ENCODE measurements at regions not wholly inside any gene's neighbourhood (a gene's known extent, or its start where the extent isn't known, plus 50 kb on each side); places are given as distances from the start of the nearest gene placed in this dataset.

DNA sequence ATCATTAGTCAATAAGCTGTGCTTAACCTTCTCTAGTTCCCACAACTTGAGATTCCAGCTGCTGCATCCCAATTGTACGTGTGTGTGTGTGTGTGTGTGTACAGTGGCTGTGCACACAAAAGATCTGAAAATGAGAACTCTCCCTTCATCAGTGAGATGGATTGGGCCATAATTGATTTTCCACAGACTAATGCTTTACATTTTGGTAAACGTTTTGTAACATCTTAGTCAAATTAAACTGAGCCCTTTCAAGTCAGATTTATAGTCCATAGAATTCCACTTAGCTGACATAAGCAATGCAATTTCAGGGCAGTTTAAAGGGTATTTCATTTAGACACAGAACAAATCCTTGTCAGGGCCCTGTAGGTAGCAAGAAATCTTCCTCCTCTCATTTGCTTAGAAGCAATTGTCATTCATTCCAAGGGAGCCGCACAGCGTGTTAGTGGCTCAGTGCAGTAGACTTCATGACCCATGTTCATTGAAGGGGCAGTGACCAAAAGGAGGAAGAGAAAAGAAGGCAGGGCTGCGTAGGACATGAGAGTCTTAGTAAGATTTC, 1123.5 kb upstream of the AUTS2 start:
- TF ChIP-seq, protein P1, sequence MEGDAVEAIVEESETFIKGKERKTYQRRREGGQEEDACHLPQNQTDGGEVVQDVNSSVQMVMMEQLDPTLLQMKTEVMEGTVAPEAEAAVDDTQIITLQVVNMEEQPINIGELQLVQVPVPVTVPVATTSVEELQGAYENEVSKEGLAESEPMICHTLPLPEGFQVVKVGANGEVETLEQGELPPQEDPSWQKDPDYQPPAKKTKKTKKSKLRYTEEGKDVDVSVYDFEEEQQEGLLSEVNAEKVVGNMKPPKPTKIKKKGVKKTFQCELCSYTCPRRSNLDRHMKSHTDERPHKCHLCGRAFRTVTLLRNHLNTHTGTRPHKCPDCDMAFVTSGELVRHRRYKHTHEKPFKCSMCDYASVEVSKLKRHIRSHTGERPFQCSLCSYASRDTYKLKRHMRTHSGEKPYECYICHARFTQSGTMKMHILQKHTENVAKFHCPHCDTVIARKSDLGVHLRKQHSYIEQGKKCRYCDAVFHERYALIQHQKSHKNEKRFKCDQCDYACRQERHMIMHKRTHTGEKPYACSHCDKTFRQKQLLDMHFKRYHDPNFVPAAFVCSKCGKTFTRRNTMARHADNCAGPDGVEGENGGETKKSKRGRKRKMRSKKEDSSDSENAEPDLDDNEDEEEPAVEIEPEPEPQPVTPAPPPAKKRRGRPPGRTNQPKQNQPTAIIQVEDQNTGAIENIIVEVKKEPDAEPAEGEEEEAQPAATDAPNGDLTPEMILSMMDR (conservative IDR thresholded peaks at IDR 0.05) = no peak
- no peak overlapping the region for H3K27ac ChIP-seq

DNA sequence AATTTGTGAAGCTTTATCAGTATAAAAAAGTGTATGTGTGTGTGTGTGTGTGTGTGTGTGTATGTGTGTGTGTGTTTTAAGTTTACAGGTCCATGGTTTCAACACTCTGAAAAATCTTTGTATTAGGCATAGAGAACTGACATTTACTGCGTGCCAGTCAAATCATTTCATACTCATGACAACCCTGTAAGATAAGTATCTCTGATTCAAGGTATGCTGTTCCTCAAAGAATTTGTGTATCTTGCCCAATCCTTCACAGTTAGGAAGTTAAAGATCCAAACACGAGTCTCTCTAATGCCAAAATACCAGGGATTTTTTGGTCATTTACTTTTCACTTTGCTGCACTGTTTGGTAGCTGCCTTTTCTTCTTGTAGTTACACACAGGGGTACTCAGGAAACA, 1121.3 kb upstream of the AUTS2 start:
- TF ChIP-seq, protein P1 (conservative IDR thresholded peaks at IDR 0.05) = no peak
- H3K27ac ChIP-seq = no peak overlapping the region

DNA sequence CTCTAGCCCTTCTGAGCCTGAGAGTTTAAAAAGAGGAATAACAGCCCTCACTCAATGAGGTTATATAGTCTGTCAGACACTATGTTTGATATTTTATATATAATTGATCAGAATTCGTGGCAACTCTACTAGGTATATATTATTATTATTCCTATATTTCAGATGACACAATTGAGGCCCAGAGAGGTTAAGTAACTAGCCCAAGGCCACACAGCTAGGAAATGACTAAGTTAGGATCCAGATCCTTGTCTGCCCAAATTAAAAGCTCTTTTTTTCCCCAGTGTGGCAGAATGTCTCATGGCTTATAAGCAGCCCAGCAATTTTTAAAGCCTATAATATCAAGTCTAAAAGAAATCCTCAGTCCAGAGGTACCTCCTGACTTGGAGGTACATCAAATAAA, 1119.9 kb upstream of the AUTS2 start:
- H3K27ac ChIP-seq = no peak overlapping the region
- TF ChIP-seq, protein P1 (conservative IDR thresholded peaks at IDR 0.05) = no peak

DNA sequence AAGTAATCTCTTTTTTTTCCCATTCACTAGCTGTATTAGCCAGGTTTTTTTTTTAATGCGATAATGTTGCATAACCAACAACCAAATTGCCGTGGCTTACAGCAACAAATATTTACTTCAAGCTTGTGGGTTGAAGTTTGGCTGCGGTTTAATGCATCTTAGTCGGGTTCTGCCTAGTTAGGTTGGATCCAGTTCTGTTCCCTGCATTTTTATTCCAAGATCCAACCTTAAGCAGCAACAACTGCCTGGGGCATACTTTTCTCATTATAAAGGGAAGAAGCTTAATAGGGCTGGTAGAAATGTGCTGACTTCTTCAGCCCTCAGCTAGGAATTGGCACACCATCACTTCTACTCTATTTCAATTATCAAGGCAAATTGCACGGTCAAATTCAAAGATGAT, 1115.5 kb upstream of the AUTS2 start:
- no peak overlapping the region for H3K27ac ChIP-seq
- TF ChIP-seq, protein P1 (conservative IDR thresholded peaks at IDR 0.05) = no peak

DNA sequence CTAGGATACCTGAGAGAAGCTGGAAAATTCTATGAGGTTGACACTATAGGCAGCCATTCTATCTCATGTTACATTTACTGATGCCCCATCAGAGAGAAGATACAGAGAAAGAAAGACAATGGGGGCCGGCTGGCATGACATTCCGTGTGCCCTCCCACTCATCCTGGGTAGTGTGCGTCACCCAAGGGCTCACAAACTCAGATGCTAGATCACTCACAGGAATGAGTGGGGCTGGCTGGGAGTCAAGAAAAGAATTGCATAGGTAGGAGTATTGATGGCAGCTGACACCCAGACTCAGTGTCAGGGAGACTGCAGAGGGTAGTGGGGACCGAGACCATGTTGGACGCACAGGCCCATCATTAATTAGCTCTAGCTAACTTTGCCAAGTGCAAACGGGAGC, 1113.5 kb upstream of the AUTS2 start:
- TF ChIP-seq, protein P1 (conservative IDR thresholded peaks at IDR 0.05) = no peak
- H3K27ac ChIP-seq = no peak overlapping the region

DNA sequence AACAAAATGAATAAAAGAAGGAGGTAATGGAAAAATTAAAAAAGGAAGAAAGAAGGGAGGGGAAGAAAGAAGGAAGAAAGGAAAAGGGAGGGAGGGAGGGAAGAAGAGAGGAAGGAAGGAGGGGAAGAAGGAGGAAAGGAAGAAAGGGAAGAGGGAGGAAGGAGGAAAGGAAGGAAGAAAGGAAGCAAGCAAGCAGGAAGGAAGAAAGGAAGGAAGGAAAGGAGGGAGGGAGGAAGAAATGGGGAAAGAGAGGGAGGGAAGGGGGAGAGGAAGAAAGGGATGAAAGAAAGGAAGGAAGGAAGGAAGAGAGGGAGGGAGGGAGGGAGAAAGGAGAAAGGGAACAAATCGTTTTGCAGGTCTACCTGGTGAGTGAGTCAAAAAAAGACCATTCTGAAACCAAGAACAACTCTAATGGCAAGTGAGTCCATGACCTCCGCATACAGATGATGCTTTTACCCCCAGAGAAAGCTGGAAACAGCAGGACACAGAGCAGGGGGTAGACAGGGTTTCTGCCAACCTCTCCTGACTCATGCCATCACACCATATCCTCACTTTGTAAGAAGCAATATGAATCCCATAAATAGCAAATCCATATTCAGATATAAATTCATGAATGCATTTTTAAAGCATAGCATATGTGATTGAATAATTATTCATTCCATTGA, 1112.9 kb upstream of the AUTS2 start:
- H3K27ac ChIP-seq = no peak overlapping the region

DNA sequence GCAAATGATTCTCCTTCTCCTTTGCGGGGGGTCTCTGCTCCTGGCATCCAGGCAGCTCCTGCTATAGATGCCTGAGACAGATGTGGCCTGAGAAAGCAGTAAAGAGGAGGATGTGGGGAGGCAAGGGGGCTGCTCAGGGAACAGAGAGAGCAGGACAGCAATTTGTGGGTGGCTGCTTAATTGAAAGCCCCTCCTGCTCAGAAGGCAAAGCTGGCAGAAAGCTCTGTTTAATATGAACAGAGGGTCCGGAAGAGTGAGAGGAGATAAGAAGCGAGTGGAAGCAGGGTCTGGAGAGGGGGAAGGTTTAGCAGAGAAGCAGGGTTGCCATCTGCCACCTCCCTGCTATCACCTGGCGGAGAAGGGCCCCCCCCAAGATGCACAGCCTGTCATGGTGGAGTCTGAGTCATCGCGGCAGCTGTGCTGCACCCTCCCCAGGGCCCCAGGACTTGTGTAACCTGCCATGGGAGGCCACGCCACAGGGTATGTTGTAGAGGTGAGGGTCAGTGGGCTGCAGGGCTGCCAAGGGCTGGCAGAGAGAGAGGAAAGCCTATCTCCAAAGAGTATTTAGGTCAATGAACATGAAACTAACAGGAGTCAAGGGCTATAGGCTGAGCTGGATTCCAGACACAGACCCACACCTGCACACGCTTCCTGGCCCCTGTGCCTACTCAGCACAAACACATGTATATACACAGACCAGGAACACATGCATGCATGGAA, 1109.8 kb upstream of the AUTS2 start:
- TF ChIP-seq, protein P1 (conservative IDR thresholded peaks at IDR 0.05) = no peak
- no peak overlapping the region for H3K27ac ChIP-seq

More for the DNA sequence above, 1112.9 kb upstream of the AUTS2 start:
- TF ChIP-seq, protein P1 (conservative IDR thresholded peaks at IDR 0.05) = no peak

All from VCaP (cell line).